ENCODE measurements at regions not wholly inside any gene's neighbourhood (a gene's known extent, or its start where the extent isn't known, plus 50 kb on each side); places are given as distances from the start of the nearest gene placed in this dataset.

DNA sequence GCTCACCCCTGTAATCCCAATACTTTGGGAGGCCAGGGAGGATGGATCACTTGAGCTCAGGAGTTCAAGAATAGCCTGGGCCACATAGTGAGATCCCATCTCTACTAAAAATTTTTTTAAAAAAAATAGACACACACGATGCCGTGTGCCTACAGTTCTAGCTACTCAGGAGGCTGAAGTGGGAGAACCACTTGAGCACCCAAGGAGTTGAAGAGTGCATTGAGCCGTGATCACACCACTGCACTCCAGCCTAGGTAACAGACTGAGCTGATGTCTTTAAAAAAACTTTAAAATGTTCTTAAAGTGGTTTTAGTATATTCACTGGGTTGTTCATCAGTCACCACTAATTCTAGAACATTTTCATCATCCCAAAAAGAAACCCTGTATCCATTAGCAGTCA, 51.9 kb upstream of the RNF38 start:
- Histone ChIP-seq H3K4me1 (peaks cover 0 to 30% (median 13%) of the 10 kb centered on the region in 9 donors), H3K36me3 (peaks cover 0 to 6% (median 0%) of the 10 kb centered on the region in 9 donors), H3K27me3 (no peaks in the 10 kb centered on the region), H3K9me3 (no peaks in the 10 kb centered on the region), H3K27ac (no peak overlapping the region), H3K4me3 (no peak overlapping the region)
- DNase-seq (no peak), ATAC-seq (no peak)
- WGBS, 2 donors: 96 to 99% methylated on average over 3 of the region's 3 CpGs
- TF ChIP-seq, protein P1, sequence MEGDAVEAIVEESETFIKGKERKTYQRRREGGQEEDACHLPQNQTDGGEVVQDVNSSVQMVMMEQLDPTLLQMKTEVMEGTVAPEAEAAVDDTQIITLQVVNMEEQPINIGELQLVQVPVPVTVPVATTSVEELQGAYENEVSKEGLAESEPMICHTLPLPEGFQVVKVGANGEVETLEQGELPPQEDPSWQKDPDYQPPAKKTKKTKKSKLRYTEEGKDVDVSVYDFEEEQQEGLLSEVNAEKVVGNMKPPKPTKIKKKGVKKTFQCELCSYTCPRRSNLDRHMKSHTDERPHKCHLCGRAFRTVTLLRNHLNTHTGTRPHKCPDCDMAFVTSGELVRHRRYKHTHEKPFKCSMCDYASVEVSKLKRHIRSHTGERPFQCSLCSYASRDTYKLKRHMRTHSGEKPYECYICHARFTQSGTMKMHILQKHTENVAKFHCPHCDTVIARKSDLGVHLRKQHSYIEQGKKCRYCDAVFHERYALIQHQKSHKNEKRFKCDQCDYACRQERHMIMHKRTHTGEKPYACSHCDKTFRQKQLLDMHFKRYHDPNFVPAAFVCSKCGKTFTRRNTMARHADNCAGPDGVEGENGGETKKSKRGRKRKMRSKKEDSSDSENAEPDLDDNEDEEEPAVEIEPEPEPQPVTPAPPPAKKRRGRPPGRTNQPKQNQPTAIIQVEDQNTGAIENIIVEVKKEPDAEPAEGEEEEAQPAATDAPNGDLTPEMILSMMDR (IDR thresholded peaks at IDR 0.05): no peak
- intact Hi-C loops (cut with DNase I): loop anchor here in 5 of 10 donors (2.0 to 10.0 kb wide), 5 partner anchors 45 to 103 kb away; no protein-coding TSS in a partner anchor

DNA sequence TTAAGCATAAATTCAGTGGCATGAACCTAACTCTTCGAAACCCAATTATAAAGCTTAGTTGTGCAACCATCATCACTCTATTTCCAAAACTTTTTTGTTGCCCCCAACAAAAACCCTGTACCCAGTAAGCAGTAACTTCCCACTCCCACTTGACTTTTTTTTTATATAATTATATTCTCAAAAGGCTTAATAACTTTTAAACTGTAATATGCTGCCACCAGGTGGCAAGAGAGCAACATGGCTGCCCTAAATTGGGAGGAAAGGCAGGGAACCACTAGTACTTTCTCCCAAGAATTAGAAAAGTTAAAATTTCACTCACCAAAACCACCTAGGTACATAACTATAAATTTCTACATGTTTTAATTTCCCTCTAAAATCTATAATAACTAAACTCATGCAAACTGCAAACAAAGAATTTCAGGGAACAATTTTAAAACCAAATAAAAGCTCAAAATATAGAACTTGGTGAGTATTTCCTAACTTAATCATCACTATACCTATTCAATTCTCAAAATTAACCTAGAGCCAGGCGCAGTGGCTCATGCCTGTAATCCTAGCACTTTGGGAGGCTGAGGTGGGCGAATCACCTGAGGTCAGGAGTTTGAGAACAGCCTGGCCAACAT, 50.2 kb upstream of the RNF38 start:
- intact Hi-C loops (cut with DNase I): loop anchor here in 5 of 10 donors (1.0 to 10.0 kb wide), 6 partner anchors 43 to 105 kb away; no protein-coding TSS in a partner anchor
- Histone ChIP-seq H3K36me3 (peaks cover 0 to 6% (median 0%) of the 10 kb centered on the region in 9 donors), H3K4me3 (no peak overlapping the region), H3K27ac (no peak overlapping the region), H3K9me3 (no peaks in the 10 kb centered on the region), H3K4me1 (peaks cover 0 to 37% (median 9%) of the 10 kb centered on the region in 9 donors), H3K27me3 (no peaks in the 10 kb centered on the region)
- peak in 1 of 2 donors; percentile 18 for DNase-seq
- peak in 3 of 8 donors; percentile 43 to 51 (median 45) for ATAC-seq
- TF ChIP-seq, protein P1 (IDR thresholded peaks at IDR 0.05): peak; percentile 50 to 80 (median 71)
- WGBS, 2 donors: 89 to 92% methylated on average over 3 of the region's 3 CpGs

Measured in heart right ventricle (tissue), 16 donors.